SU-DHL-6 (cell line): ENCODE measurements at regions not wholly inside any gene's neighbourhood (a gene's known extent, or its start where the extent isn't known, plus 50 kb on each side); places are given as distances from the start of the nearest gene placed in this dataset.

Source experiments
- CTCF ChIP-seq: fragments of 200-600 bp; sonication (generic); IDR thresholded peaks from one replicate; pipeline ENCODE4 v1.5.1; 2017; ENCODE audit warnings: antibody characterized with exemption, mild to moderate bottlenecking, low read length, moderate library complexity; ENCODE audit not compliant: insufficient read depth, poor library complexity, severe bottlenecking
- EZH2phosphoT487 ChIP-seq: fragments of 200-600 bp; sonication (generic), shearing (Covaris generic); conservative IDR thresholded peaks from 2 replicates; pipeline ENCODE4 v1.6.1; 2018; ENCODE audit warnings: mild to moderate bottlenecking, antibody characterized with exemption, low read length, moderate library complexity, mixed read lengths

DNA sequence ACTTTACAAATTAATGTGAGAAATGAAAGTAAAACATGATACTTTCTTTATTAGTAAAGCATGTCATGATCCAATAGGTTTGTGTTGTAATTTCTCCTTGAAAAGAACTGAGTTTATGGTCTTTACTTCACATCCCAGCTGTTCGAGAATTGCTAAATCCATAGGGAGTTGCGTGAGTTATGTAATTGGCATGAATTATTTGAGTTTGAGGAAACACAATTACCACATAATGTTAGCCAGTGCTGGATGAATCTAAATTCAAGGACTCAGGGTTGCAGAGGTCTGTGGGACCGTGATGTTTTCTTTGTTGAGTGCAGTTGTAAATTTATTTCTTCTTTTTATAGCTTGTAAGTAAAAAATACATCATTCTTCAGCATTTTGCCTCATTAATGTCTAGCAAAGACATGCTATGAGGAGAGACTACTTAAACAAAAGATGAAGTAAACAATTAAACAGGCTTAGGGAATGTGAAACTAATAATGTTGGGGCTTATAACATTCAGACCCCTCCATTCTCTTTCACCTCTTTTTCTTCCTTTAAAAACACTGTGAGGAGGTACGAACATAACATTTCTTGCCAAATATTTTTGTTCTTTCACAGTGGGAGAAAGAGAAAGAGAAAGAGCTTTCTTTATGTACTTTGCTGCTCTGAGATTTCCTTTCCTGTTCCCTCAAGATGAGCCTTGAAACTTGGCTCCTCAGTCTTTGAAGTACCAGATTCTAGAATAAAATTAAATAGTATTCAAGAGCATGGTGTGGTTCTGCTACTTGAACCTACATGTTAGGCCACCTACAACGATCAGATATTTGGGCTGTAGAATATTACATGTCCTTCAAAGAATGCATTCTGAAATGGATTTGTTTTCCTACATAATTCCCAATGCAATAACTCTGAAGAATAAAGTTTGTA, 159.6 kb upstream of the ANK2 start:
- TF ChIP-seq CTCF (no peak), EZH2phosphoT487 (no peak)
